RWPE2 (cell line): ENCODE measurements at regions not wholly inside any gene's neighbourhood (a gene's known extent, or its start where the extent isn't known, plus 50 kb on each side); places are given as distances from the start of the nearest gene placed in this dataset.
"Not testable (repeated sequence)": the region's sequence is repeated elsewhere in the genome, so short reads cannot be mapped to it uniquely, and the experiment has no call there.

Source experiments
- ATAC-seq: fragments of 200-7000 bp; cut with Tn5 transposase; 3 replicates; pipeline ENCODE4 v1.9.1; 2021; ENCODE audit warnings: low read depth
- DNase-seq: peaks from one replicate; pipeline ENCODE4 v3.0.0-alpha.2; 2020; ENCODE audit warnings: low spot score
- H3K27ac ChIP-seq: fragments of 450-650 bp; 2 replicates; pipeline ENCODE4 v1.5.1; 2017; ENCODE audit warnings: mild to moderate bottlenecking; ENCODE audit not compliant: poor library complexity, severe bottlenecking
- H3K27me3 ChIP-seq: fragments of 250-450 bp; sonication (Bioruptor Pico); 2 replicates; pipeline ENCODE4 v1.5.1; 2021; ENCODE audit warnings: mild to moderate bottlenecking, moderate library complexity; ENCODE audit not compliant: insufficient read depth, poor library complexity, severe bottlenecking
- H3K36me3 ChIP-seq: fragments of 250-450 bp; sonication (Bioruptor Pico); 2 replicates; pipeline ENCODE4 v1.5.1; 2020; ENCODE audit warnings: low read depth, mild to moderate bottlenecking, moderate library complexity
- H3K4me1 ChIP-seq: fragments of 250-450 bp; sonication (Bioruptor Pico); 2 replicates; pipeline ENCODE4 v1.5.1; 2021; ENCODE audit warnings: mild to moderate bottlenecking, moderate library complexity; ENCODE audit not compliant: insufficient read depth, poor library complexity, severe bottlenecking
- H3K4me3 ChIP-seq: fragments of 250-450 bp; sonication (Bioruptor Pico); 2 replicates; pipeline ENCODE4 v1.5.1; 2021; ENCODE audit warnings: mild to moderate bottlenecking, moderate library complexity; ENCODE audit not compliant: severe bottlenecking
- H3K9me3 ChIP-seq: fragments of 250-450 bp; sonication (Bioruptor Pico); 2 replicates; pipeline ENCODE4 v1.5.1; 2021; ENCODE audit warnings: mild to moderate bottlenecking, moderate library complexity; ENCODE audit not compliant: severe bottlenecking
- CTCF ChIP-seq: fragments of 450-650 bp; IDR thresholded peaks from one replicate; pipeline ENCODE4 v1.5.1; 2017; ENCODE audit warnings: mild to moderate bottlenecking, moderate library complexity; ENCODE audit not compliant: poor library complexity, severe bottlenecking

- DNase-seq (no peak), ATAC-seq (no peak)
- Histone ChIP-seq H3K36me3 (no peaks in the 10 kb centered on the region), H3K27me3 (no peaks in the 10 kb centered on the region), H3K9me3 (no peaks in the 10 kb centered on the region), H3K4me1 (no peaks in the 10 kb centered on the region), H3K27ac (no peak overlapping the region), H3K4me3 (no peak overlapping the region)
- TF ChIP-seq CTCF, result no peak
These were observed 74.8 kb upstream of the FOXK1 start for GRCh38 chr7:4607311-4607729.

GRCh38 chr7:4609576-4609975, 72.5 kb upstream of the FOXK1 start:
- not testable (repeated sequence) for H3K27me3 ChIP-seq, H3K9me3 ChIP-seq, H3K27ac ChIP-seq, H3K36me3 ChIP-seq, ATAC-seq, DNase-seq, H3K4me3 ChIP-seq, H3K4me1 ChIP-seq

GRCh38 chr7:4610768-4611467, 71.2 kb upstream of the FOXK1 start:
- Histone ChIP-seq H3K27me3 (no peaks in the 10 kb centered on the region), H3K36me3 (no peaks in the 10 kb centered on the region), H3K4me1 (no peaks in the 10 kb centered on the region), H3K27ac (no peak overlapping the region), H3K4me3 (no peak overlapping the region), H3K9me3 (no peaks in the 10 kb centered on the region)
- peak; percentile 69 for ATAC-seq
- no peak for DNase-seq
- peak; percentile 93 for TF ChIP-seq CTCF

- Histone ChIP-seq H3K27me3 (no peaks in the 10 kb centered on the region), H3K4me1 (no peaks in the 10 kb centered on the region), H3K36me3 (no peaks in the 10 kb centered on the region), H3K27ac (no peak overlapping the region), H3K9me3 (no peaks in the 10 kb centered on the region), H3K4me3 (no peak overlapping the region)
- no peak for DNase-seq
- ATAC-seq, result no peak
- no peak for TF ChIP-seq CTCF
These were observed 69.9 kb upstream of the FOXK1 start for GRCh38 chr7:4612237-4612636.

- H3K4me1 ChIP-seq, result no peaks in the 10 kb centered on the region
- H3K36me3 ChIP-seq, result no peaks in the 10 kb centered on the region
- DNase-seq (no peak), ATAC-seq (no peak)
- H3K27me3 ChIP-seq, result no peaks in the 10 kb centered on the region
- H3K27ac ChIP-seq, result no peak overlapping the region
- no peaks in the 10 kb centered on the region for H3K9me3 ChIP-seq
- no peak overlapping the region for H3K4me3 ChIP-seq
- TF ChIP-seq CTCF, result no peak
These were observed 68.9 kb upstream of the FOXK1 start for GRCh38 chr7:4612939-4613841.
